Mucosa of gallbladder (tissue), 1 donor: ENCODE measurements at regions not wholly inside any gene's neighbourhood (a gene's known extent, or its start where the extent isn't known, plus 50 kb on each side); places are given as distances from the start of the nearest gene placed in this dataset.

Experiments
- DNase-seq: peaks from one replicate; pipeline ENCODE4 v3.0.0-alpha.2; 2020; ENCODE audit warnings: low spot score
- donor health status: DM: no; HTN: no; CAD: no.

DNA sequence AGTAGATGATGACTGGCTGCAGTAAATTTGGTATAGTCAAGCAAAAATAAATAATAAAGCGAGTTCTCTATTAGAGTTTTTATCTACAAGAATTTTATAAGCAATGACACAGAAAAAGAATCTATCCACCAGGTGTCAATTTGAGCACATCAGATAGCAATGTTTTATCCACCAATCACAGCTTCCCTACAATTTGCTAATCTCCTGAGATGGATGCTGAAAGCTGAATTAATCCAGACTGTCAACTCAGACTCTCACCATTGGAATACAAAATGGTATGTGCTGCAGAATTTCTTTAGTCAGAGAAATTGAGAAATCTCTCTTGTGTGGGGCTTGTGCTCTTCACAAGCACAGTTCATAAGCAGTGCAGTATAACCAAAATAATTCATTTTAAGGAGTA is 888.9 kb upstream of the GHITM start:
- no peak for DNase-seq

DNA sequence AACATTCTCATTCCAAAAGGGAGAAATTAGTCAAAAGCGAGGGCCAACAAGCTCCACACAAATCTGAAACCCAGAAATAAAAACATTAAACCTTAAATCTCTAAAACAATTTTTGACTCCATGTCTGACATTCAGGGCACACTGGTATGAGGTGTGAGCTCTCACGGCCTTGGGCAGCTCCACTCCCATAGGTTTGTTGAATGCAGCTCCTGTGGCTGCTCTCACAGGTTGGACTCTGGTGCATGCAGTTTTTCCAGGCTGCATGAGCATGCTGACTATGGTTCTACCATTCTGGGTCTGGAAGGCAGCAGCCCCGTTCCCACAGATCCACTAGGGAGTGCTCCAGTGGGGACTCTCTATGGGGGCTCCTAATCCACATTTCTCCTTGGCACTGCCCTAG is 887.1 kb upstream of the GHITM start:
- DNase-seq, result no peak

DNA sequence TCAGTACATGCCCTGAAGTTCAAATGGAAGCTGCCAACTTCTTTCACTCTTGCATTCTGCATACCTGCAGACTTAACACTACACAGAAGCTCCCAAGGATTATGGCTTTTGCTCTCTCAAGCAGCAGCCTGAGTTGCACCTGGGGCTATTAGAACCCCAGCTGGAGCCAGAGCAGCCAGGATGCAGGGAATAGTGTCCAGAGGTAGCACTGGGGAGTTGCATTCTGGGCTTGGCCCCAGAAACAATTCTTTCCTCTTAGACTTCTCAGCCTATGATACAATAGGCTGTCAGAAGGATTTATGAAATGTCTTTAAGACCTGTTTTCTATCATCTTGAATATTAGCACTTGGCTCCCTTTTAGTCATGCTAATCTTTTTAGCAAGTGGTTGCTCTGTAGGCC is 886.7 kb upstream of the GHITM start:
- no peak for DNase-seq

DNA sequence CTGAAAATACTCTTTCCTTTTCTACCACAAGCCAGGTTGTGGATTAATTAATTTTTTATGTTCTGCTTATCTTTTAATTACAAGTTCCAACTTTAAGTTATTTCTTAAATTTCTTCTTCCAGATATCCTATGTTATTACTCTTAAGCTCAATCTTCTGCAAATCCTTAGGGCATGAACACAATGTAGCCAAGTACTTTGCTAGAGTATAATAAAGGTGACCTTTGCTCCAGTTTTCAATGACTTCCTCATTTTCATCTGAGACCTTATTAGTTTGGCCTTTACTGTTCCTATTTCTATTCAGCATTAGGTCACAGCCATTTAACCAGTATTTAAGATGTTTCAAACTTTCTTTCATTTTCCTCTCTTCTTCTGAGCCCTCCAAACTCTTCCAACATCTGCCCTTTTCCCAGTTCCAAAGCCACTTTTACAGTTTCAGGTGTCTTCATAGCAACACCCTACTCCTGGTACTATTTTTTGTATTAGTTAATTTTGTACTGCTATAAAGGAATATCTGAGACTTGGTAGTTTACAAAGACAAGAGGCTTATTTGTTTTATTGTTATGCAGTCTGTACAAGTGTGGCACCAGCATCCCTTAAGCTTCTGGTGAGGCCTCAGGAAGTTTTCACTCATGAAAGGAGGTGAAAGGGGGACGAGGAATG is 886.2 kb upstream of the GHITM start:
- DNase-seq, result no peak

DNA sequence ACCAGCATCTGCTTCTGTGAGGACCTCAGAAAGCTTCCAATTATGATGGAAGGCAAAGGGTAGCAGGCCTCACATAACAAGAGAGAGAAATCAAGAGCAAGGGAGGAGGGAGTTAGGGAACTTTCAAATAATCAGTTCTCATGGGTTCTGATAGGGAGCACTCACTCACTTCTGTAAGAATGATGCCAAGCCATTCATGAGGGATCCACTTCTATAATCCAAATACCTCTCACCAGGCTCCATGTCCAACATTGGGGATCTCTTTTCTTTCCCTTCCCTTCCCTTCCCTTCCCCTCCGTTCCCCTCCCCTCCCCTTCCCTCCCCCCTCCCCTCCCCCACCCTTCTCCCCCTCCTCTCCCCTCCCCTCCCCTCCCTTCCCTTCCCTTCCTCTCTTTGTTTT is 884.6 kb upstream of the GHITM start:
- DNase-seq, result no peak

DNA sequence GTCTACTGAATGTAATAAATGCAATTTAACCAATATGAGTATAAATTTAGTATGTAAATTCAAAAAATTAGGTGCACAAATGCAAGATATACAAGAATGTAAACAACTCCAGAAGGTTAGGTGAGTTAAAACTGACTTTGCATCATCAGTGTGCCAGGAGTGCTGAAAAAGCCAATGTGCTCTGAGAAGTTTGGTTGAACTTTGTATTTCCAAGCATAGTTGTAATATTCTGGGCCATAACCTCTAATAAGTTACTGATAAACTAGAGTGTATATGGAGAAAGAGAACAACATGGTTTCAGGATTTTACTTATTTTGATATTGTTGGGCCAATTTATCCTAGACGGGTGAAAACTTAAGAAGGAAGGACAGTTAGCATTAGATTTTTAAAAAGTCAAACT is 876.9 kb upstream of the GHITM start:
- DNase-seq, result no peak

DNA sequence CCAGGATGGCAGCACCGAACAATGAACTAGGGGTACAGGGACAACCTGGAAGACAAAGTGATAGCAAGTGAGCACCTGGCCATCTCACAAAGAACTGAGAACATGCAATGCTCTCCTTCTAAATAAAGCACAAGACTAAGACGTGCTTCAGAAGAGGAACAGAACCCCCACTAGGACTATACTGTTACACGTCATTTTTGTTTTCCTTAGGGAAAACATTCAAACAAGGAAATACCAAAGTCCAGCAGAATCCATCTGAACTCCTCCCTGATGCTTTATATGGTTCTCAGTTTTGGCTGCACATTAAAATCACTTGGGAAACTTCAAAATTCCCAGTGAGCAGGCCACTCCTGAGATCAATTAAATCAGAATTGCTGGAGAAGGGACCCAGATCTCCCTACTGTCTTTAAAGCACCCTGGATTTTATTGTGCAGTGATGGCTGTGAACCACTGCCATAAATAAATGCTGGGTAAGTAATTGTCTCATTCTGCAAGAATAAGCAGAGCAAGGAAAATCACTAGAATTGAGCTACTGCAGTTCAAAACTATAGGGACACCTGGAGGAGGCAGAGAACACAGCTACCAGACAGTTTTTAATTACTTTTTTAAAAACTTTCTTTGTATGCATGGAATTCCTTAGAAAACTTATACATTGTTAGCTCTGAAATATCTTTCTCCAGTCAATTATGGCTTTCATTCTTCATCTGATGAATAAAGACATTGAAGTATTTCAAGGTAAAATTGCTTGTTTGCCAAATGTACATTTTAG is 866.5 kb upstream of the GHITM start:
- no peak for DNase-seq

DNA sequence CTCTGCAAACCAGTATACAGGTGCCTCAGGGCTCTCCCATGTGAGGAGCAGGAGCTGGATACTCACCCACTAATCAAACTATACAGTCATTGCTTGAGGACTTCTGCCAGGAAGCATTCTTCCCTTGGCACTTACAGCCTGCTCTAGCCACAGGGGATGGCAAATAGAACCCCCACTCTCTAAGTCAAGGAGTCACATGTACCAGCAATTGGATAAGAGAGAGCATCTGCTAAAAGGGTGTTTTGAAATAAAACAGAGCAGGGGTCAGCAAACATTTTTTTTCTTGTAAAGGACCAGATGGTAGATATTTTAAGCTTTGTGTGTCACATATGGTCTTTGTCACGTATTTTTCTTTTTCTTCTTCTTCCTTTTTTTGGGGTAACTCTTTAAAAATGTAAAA is 865.2 kb upstream of the GHITM start:
- no peak for DNase-seq

DNA sequence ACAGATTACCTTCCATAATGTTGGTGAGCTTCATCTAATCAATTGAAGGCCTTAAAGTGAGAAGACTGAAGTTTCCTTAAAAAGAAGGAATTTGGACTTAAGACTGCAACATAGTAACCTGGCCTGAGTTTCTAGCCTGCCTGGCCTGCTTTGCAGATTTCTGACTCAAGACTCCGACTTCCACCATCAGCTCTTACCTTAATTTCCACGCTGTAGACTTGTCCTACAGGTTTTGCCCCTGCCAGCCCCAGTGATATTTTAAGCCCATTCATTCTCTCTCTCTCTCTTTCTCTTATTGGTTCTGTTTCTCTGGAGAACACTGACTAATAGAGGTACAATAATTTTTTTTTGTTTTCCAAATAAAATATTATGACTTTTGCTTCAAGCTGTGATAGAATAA is 862.3 kb upstream of the GHITM start:
- no peak for DNase-seq

DNA sequence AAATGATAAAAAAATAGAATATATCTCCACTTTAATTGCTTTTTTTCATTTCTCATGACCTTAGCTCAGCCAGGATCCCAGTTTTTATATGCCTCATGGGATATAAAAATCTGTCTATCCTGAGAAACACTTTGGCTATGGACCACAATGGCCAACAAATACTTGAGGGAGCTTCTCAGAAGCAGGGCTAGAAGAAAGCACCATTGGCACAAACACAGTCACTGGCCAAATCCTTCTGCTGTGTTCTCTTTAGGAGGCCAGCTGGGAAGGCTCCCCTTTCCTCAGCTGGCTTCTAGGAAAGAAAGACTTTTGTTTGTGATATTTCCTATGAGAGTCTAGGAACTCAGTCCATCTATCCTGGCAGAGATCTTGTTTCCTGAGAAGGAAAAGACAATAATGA is 856.2 kb upstream of the GHITM start:
- DNase-seq, result no peak

DNA sequence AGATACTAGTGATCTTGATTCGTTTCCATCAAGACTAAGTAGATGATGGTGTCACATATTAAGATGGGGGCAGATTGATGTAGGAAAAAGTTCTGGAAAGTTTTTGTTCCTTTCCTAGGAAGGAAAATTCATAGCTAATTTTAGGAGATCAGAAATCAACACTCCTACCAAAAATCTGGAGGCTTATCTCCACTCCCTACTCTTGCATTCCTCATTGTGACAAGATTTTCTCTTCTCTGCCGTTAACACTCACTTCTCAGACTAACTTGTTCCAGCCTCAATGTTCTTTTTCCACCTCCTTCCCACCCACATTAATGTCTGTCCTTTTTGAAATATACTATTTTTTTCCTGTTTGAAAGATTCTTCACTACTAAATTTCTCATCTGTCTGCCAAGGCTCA is 851.9 kb upstream of the GHITM start:
- DNase-seq, result no peak

DNA sequence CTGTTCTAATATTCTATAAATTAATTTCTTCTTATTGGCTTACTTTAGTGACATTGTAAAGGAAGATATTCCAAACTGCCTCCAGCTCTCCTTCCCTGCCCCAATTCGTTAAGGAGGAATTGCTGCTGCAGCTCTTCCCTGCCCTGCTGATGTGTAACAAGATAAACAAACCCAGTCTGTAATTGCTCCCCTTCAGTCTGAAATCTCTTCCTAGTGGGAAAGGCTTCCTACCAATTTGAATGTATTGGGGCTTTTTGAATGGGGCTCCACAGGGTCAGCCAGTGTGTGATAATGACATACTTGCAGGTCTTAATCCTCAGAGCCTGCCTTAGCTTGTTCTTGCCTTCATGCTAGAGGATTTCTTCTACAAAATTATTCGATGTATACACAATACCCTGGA is 849.9 kb upstream of the GHITM start:
- no peak for DNase-seq

DNA sequence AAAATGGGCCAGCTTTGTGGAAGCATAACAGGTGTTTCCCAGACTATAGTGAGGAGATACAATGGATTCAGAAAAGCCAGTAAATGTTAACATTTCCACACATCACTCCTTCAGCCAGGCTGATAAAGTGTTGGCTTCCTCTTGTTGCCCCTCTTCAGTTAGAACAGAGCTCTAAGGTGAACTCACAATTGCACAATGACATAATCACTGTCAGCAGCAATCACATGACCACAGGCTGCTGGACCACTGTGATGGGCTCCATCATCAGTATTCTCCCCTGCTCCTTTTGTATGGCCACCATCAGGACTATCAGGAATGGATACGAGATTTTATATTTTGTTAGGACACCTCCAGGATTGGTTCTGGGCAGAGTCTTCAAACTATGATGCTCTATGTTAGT is 849.4 kb upstream of the GHITM start:
- DNase-seq, result no peak

DNA sequence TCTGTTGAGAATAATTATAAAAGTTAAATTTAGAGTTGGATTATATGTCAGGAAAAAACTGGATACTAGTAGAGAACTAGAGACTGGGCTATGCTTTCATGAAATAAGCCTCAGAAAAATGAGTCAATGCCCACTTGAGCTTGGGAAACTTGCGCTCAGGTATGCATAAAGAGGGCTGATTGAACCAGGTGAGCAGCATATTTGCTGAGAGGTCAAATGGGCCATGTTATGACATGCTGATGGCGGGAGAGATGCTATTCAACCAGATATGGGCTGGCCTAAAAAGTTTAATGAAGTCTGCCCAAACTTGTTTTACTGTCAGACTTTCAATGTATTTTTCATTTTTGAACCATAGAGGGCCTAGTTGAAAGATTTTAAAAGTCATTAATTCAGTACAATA is 837.6 kb upstream of the GHITM start:
- DNase-seq, result no peak

DNA sequence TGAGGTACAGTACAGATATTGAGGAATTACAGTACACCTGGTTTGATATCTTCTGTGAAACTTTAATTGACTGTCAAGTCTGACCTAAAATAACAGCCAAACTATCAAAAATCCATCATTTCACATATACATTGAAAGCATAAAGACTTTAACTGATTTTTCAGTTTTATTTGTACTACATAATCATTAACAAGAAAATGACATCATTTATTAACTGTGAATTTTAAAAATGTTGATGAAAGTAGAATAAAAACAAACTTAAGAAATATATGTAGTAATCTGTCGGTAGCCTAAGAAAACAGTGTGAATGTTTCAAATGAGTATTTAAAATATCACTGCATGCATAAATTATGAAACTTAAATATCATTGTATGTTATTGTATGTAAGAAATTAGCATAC is 836.7 kb upstream of the GHITM start:
- no peak for DNase-seq

DNA sequence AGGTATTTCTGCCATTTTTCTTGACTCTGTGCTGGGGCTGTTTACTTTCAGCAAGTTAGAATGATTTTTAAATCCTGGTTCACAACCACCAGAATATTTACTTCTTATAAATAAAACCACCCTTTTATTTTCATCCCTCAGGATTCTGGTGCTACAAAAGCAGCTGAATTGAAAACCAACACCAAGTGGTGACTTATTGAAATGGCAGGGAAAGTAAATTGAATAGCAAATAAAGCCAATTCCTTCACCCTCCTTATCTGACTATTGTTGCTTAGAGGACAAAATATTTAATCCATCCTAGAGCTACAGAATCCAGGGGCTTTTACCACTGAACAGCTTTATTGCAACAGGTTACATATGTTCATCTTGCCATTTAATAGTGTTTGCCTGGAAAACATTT is 828.6 kb upstream of the GHITM start:
- no peak for DNase-seq

DNA sequence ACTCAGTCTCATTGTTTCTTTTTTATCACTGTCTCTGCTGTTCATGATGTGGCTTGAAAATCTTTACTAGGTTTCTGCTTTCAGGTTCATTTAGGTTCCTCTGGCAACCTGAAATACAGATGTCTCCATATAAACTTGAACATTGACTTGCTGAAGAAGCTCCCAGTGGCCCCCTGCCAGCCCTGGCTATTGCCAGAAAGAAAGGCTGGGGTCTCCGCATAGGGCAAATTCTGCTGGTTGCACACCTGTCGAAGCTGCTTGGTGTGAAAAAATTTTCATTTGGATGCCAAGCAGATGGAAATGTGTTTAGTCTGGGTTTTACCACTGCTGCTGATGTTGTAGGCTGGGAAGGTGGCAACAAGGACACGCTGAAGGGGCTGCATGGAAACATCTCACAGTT is 826.7 kb upstream of the GHITM start:
- no peak for DNase-seq

DNA sequence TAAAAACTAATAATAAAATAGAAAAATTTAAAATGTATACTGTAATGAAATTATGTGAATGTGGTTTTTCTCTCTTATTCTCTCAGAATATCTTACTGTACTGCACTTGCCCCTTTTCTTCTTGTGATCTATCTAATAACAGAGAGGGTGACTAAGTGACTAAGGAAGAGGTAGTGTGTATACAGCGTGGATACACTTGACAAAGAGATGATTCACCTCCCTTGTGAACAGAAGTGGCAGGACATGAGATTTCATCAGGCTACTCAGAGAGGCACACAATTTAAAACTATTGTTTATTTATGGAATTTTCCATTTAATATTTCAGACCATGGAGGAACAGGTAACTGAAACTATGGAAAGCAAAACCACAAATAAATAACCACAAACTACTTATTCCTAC is 806.6 kb upstream of the GHITM start:
- no peak for DNase-seq

DNA sequence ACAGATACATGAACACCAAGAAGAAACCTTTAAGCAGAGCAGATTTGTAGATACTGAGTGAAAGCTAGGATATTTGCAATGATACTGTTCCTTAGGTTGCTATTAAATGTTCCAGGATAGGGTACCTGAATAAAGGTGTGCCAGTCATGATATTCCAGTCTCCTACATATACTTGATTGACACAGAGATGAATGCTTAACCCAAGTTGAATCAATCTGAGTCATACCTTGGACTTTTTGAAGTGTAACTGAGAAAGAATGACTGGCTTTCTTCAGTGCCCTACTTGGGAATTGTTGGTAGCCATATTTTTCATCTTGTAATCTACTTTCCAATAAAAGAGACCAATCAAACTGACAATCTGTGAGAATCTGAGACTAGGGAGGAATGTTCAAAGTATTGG is 805.7 kb upstream of the GHITM start:
- no peak for DNase-seq

DNA sequence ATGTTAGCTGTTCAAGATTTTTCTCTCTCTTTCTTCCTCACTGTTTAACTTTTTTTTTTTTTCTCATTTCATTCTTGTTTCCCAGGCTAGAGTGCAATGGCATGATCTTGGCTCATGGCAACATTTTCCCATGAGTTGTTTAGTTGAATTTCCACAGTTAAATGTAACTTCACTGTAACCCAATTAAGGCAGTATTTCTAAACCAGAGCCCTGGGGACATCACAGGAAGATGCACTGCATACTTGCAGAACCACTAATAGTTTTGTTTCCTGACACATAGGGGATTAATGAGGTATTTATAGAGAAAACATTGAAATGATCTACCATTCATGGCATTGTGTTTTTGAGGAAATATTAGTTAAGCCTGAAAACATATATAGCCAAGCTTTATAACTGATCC is 795.6 kb upstream of the GHITM start:
- no peak for DNase-seq

DNA sequence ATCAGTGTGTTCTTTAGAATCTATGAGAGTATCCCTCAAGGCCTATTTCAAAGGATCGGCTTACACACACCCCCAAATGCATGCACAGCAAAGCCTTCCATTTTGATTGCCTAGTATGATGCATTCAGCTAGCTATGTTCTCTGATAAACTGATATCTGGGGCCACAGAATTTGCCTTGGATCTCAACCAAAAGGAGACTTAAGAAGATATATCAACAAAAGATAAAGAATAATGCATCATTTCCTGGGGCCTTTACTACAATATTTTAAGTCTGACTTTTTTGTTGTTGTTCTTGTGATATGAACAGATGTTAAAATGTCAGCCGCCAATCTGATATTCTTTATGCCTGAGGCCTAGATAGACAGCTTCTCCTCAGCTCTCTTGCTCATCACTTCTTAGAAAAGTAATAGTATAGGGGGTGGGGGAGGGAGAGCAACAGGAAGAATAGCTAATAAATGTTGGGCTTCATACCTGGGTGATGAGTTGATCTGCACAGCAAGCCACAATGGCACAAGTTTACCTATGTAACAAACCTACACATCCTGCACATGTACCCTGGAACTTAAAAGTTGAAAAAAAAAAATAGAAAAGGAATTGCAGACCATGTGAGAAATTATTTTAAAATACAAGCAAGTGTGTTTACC is 792.9 kb upstream of the GHITM start:
- no peak for DNase-seq

DNA sequence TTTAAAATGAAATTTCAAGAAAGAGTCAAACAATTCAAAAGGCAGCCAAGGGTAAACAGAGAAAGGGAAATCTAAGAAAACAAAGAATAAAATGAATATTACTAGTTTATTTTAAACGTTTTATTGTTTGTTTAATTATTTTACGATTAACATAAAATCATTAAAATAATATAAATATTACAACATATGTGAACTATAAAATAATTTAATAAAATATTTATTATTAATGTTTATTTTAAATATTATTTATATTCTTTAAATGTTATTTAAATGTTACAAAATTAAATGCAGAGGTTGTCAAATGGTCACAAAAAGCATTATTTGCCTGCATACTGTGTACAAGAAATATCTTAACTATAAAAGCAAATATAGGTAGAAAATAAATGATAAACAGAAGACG is 786.7 kb upstream of the GHITM start:
- no peak for DNase-seq

DNA sequence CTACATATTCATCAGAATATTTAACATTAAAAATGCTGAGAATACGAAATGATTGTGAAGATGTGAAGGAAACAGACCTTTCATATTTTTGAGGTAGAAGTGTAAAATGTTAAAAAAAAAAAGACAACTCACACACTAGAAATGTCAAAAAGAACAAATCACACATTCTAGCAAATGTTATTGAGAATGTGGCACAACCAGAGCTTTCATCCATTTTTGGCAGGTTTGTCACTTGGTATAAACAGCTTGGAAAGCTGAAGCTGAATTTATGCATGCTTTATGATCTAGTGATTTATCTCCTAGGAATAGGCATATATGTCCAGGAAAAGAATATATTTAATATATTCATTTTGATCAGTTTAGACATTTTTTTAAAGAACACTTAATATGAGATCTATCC is 784.9 kb upstream of the GHITM start:
- DNase-seq, result no peak
